HAP-1 (cell line): ENCODE measurements at regions not wholly inside any gene's neighbourhood (a gene's known extent, or its start where the extent isn't known, plus 50 kb on each side); places are given as distances from the start of the nearest gene placed in this dataset.
"Not testable (repeated sequence)": the region's sequence is repeated elsewhere in the genome, so short reads cannot be mapped to it uniquely, and the experiment has no call there.

ENCODE experiments used
- DNase-seq, 2 experiments: peaks; one replicate each; pipeline ENCODE4 v3.0.0-alpha.2; 2016 to 2020; ENCODE audit warnings: low spot score in 2 of 2
- H3K27me3 ChIP-seq: fragments of 250-450 bp; sonication (Bioruptor Pico); 2 replicates; pipeline ENCODE4 v1.5.1; 2020; ENCODE audit warnings: low read depth, mild to moderate bottlenecking, moderate library complexity
- H3K36me3 ChIP-seq: fragments of 250-450 bp; sonication (Bioruptor Pico); replicated peaks from 2 replicates; pipeline ENCODE4 v1.5.1; 2020; ENCODE audit warnings: mild to moderate bottlenecking
- H3K4me1 ChIP-seq: fragments of 250-450 bp; sonication (Bioruptor Pico); 2 replicates; pipeline ENCODE4 v1.5.1; 2020; ENCODE audit warnings: mild to moderate bottlenecking
- H3K4me3 ChIP-seq: fragments of 250-450 bp; sonication (Bioruptor Pico); 2 replicates; pipeline ENCODE4 v1.5.1; 2020; ENCODE audit warnings: mild to moderate bottlenecking, moderate library complexity
- H3K9me3 ChIP-seq: fragments of 250-450 bp; sonication (Bioruptor Pico); 2 replicates; pipeline ENCODE4 v1.5.1; 2020; ENCODE audit warnings: mild to moderate bottlenecking, moderate library complexity
- in situ Hi-C: fragments of 300-500 bp; cut with MboI; formaldehyde crosslinking; loops from 3 replicates; pipeline ENCODE4 v1.14.3; 2020; ENCODE audit warnings: low sequenced_read_pairs, inconsistent platforms, mixed read lengths

GRCh38 chr21:15119486-15119885 is 54.7 kb upstream of the NRIP1 start:
- H3K4me1 ChIP-seq = no peaks in the 10 kb centered on the region
- no peak overlapping the region for H3K4me3 ChIP-seq
- no peaks in the 10 kb centered on the region for H3K36me3 ChIP-seq
- no peaks in the 10 kb centered on the region for H3K9me3 ChIP-seq
- DNase-seq = no peak
- H3K27me3 ChIP-seq = no peaks in the 10 kb centered on the region
- in situ Hi-C loops = no loop called here

GRCh38 chr21:15121097-15121654 is 56.4 kb upstream of the NRIP1 start:
- DNase-seq = no peak
- in situ Hi-C loops = no loop called here

GRCh38 chr21:15121655-15122120 is 56.9 kb upstream of the NRIP1 start:
- H3K4me3 ChIP-seq = no peak overlapping the region

More at GRCh38 chr21:15121097-15121654, 56.4 kb upstream of the NRIP1 start:
- Histone ChIP-seq H3K4me3 (no peak overlapping the region), H3K4me1 (no peaks in the 10 kb centered on the region), H3K9me3 (no peaks in the 10 kb centered on the region), H3K36me3 (no peaks in the 10 kb centered on the region), H3K27me3 (no peaks in the 10 kb centered on the region)

GRCh38 chr21:15122241-15122640 is 57.4 kb upstream of the NRIP1 start:
- Histone ChIP-seq H3K4me3 (no peak overlapping the region), H3K4me1 (no peaks in the 10 kb centered on the region), H3K9me3 (no peaks in the 10 kb centered on the region), H3K27me3 (no peaks in the 10 kb centered on the region), H3K36me3 (no peaks in the 10 kb centered on the region)
- in situ Hi-C loops = no loop called here
- no peak for DNase-seq

More at GRCh38 chr21:15121655-15122120, 56.9 kb upstream of the NRIP1 start:
- in situ Hi-C loops = no loop called here
- Histone ChIP-seq H3K27me3 (no peaks in the 10 kb centered on the region), H3K9me3 (no peaks in the 10 kb centered on the region), H3K4me1 (no peaks in the 10 kb centered on the region), H3K36me3 (no peaks in the 10 kb centered on the region)
- no peak for DNase-seq

- Histone ChIP-seq H3K36me3 (no peaks in the 10 kb centered on the region), H3K9me3 (no peaks in the 10 kb centered on the region), H3K27me3 (no peaks in the 10 kb centered on the region), H3K4me3 (no peak overlapping the region), H3K4me1 (no peaks in the 10 kb centered on the region)
- in situ Hi-C loops = no loop called here
- no peak for DNase-seq
Measured at GRCh38 chr21:15124731-15125130, 59.9 kb upstream of the NRIP1 start.

GRCh38 chr21:15126948-15127347 is 62.1 kb upstream of the NRIP1 start:
- H3K27me3 ChIP-seq = no peaks in the 10 kb centered on the region
- no peak overlapping the region for H3K4me3 ChIP-seq
- H3K9me3 ChIP-seq = no peaks in the 10 kb centered on the region
- in situ Hi-C loops = no loop called here
- no peaks in the 10 kb centered on the region for H3K4me1 ChIP-seq
- no peaks in the 10 kb centered on the region for H3K36me3 ChIP-seq
- DNase-seq = no peak

GRCh38 chr21:15127437-15127836 is 62.6 kb upstream of the NRIP1 start:
- Histone ChIP-seq H3K27me3 (no peaks in the 10 kb centered on the region), H3K4me3 (no peak overlapping the region), H3K9me3 (no peaks in the 10 kb centered on the region), H3K4me1 (no peaks in the 10 kb centered on the region), H3K36me3 (no peaks in the 10 kb centered on the region)
- in situ Hi-C loops = no loop called here
- DNase-seq = no peak

GRCh38 chr21:15128267-15128666 is 63.5 kb upstream of the NRIP1 start:
- Histone ChIP-seq H3K27me3 (no peaks in the 10 kb centered on the region), H3K36me3 (no peaks in the 10 kb centered on the region), H3K9me3 (no peaks in the 10 kb centered on the region), H3K4me3 (no peak overlapping the region), H3K4me1 (no peaks in the 10 kb centered on the region)
- in situ Hi-C loops = no loop called here
- DNase-seq = no peak

- H3K9me3 ChIP-seq, H3K4me3 ChIP-seq, H3K4me1 ChIP-seq, H3K27me3 ChIP-seq, DNase-seq, in situ Hi-C loops, H3K36me3 ChIP-seq: not testable (repeated sequence)
Measured at GRCh38 chr21:15128714-15129113, 63.9 kb upstream of the NRIP1 start.

- H3K27me3 ChIP-seq = no peaks in the 10 kb centered on the region
- H3K4me3 ChIP-seq = no peak overlapping the region
- DNase-seq = no peak
- no peaks in the 10 kb centered on the region for H3K36me3 ChIP-seq
- in situ Hi-C loops = no loop called here
- no peaks in the 10 kb centered on the region for H3K4me1 ChIP-seq
- no peaks in the 10 kb centered on the region for H3K9me3 ChIP-seq
Measured at GRCh38 chr21:15130326-15130725, 65.5 kb upstream of the NRIP1 start.

- H3K36me3 ChIP-seq = no peaks in the 10 kb centered on the region
- no peaks in the 10 kb centered on the region for H3K9me3 ChIP-seq
- no peaks in the 10 kb centered on the region for H3K27me3 ChIP-seq
- DNase-seq = no peak
- no peak overlapping the region for H3K4me3 ChIP-seq
- H3K4me1 ChIP-seq = no peaks in the 10 kb centered on the region
- in situ Hi-C loops = no loop called here
Measured at GRCh38 chr21:15130751-15131150, 66.0 kb upstream of the NRIP1 start.

GRCh38 chr21:15132781-15133180 is 68.0 kb upstream of the NRIP1 start:
- Histone ChIP-seq H3K4me1 (no peaks in the 10 kb centered on the region), H3K36me3 (no peaks in the 10 kb centered on the region), H3K4me3 (no peak overlapping the region), H3K9me3 (no peaks in the 10 kb centered on the region), H3K27me3 (no peaks in the 10 kb centered on the region)
- DNase-seq = no peak
- in situ Hi-C loops = no loop called here

GRCh38 chr21:15134701-15135470 is 70.1 kb upstream of the NRIP1 start:
- in situ Hi-C loops = no loop called here
- Histone ChIP-seq H3K9me3 (no peaks in the 10 kb centered on the region), H3K36me3 (no peaks in the 10 kb centered on the region), H3K27me3 (no peaks in the 10 kb centered on the region), H3K4me3 (no peak overlapping the region), H3K4me1 (no peaks in the 10 kb centered on the region)
- DNase-seq = no peak

GRCh38 chr21:15135867-15136629 is 71.2 kb upstream of the NRIP1 start:
- no peaks in the 10 kb centered on the region for H3K9me3 ChIP-seq
- no peaks in the 10 kb centered on the region for H3K36me3 ChIP-seq
- no peaks in the 10 kb centered on the region for H3K4me1 ChIP-seq
- in situ Hi-C loops = no loop called here
- H3K27me3 ChIP-seq = no peaks in the 10 kb centered on the region
- DNase-seq = no peak
- H3K4me3 ChIP-seq = no peak overlapping the region
